GM23338 (cell line): ENCODE measurements at regions not wholly inside any gene's neighbourhood (a gene's known extent, or its start where the extent isn't known, plus 50 kb on each side); places are given as distances from the start of the nearest gene placed in this dataset.

Experiments used
- CREB1 ChIP-seq: fragments of 250-450 bp; sonication (Bioruptor Pico); IDR thresholded peaks from 2 replicates; pipeline ENCODE4 v1.5.0; 2020; ENCODE audit warnings: low read depth, mild to moderate bottlenecking, moderate library complexity
- CTCF ChIP-seq, 2 experiments: fragments of 200-600 bp in 1 of 2; sonication (generic) in 1 of 2; conservative IDR thresholded peaks; 2 replicates each; pipeline versions ENCODE4 v1.5.1 to v1.6.1; 2016 to 2017; ENCODE audit warnings: antibody characterized with exemption in 2 of 2, low read depth in 2 of 2, mild to moderate bottlenecking in 2 of 2, moderate library complexity in 1 of 2
- EZH2 ChIP-seq: fragments of 200-600 bp; sonication (generic); IDR thresholded peaks from one replicate; pipeline ENCODE4 v1.8.0; 2017; ENCODE audit warnings: antibody characterized with exemption, mild to moderate bottlenecking, low read depth; ENCODE audit not compliant: unreplicated experiment
- EZH2phosphoT487 ChIP-seq: fragments of 200-600 bp; sonication (generic); IDR thresholded peaks from one replicate; pipeline ENCODE4 v1.8.1; 2018; ENCODE audit warnings: antibody characterized with exemption; ENCODE audit not compliant: unreplicated experiment
- JUNB ChIP-seq: IDR thresholded peaks from one replicate; pipeline ENCODE4 v1.6.1; 2016; ENCODE audit warnings: antibody characterized with exemption; ENCODE audit not compliant: unreplicated experiment
- POLR2AphosphoS5 ChIP-seq: IDR thresholded peaks from 2 replicates; pipeline ENCODE4 v1.6.1; 2016; ENCODE audit warnings: antibody characterized with exemption, low read depth
- REST ChIP-seq: IDR thresholded peaks from one replicate; pipeline ENCODE4 v1.6.1; 2018; ENCODE audit warnings: antibody characterized with exemption; ENCODE audit not compliant: unreplicated experiment
- STAT1 ChIP-seq: IDR thresholded peaks from one replicate; pipeline ENCODE4 v1.6.1; 2016; ENCODE audit warnings: antibody characterized with exemption; ENCODE audit not compliant: unreplicated experiment
- ZNF331 ChIP-seq: fragments of 250-450 bp; sonication (Bioruptor Pico); IDR thresholded peaks from 2 replicates; pipeline ENCODE4 v1.5.0; 2020; ENCODE audit warnings: low read depth, mild to moderate bottlenecking, moderate library complexity
- TF ChIP-seq, protein P1 (sequence below): fragments of 250-450 bp; sonication (Bioruptor Pico); IDR thresholded peaks from 2 replicates; pipeline ENCODE4 v1.5.0; 2020; ENCODE audit warnings: mild to moderate bottlenecking, moderate library complexity
- TF ChIP-seq, protein P2 (sequence below): IDR thresholded peaks from 2 replicates; pipeline ENCODE4 v1.6.1; 2016; ENCODE audit warnings: antibody characterized with exemption

DNA sequence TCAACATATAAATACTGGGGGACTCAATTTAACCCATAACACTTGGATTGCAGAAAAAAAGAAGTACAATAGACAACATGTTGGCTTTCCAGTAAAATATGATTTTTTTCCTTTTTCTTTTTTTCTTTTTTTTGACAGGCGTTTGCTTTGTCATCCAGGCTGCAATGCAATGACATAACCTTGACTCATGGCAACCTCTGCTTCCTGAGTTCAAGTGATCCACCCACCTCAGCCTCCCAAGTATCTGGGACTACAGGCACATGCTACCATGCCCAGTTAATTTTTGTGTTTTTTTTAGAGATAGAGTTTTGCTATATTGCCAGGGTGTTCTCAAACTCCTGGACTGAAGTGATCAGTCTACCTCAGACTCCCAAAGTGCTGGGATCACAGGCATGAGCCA, 1512.0 kb upstream of the PRMT6 start:
- TF ChIP-seq CTCF (conservative IDR thresholded peaks at IDR 0.05; ENCODE audit: low read depth in 2 of 2) (no peak), EZH2 (no peak), POLR2AphosphoS5 (no peak), REST (no peak), JUNB (no peak), CREB1 (CRISPR knock-in tag) (no peak), STAT1 (no peak), EZH2phosphoT487 (no peak), ZNF331 (CRISPR knock-in tag) (no peak)
- TF ChIP-seq, protein P1, sequence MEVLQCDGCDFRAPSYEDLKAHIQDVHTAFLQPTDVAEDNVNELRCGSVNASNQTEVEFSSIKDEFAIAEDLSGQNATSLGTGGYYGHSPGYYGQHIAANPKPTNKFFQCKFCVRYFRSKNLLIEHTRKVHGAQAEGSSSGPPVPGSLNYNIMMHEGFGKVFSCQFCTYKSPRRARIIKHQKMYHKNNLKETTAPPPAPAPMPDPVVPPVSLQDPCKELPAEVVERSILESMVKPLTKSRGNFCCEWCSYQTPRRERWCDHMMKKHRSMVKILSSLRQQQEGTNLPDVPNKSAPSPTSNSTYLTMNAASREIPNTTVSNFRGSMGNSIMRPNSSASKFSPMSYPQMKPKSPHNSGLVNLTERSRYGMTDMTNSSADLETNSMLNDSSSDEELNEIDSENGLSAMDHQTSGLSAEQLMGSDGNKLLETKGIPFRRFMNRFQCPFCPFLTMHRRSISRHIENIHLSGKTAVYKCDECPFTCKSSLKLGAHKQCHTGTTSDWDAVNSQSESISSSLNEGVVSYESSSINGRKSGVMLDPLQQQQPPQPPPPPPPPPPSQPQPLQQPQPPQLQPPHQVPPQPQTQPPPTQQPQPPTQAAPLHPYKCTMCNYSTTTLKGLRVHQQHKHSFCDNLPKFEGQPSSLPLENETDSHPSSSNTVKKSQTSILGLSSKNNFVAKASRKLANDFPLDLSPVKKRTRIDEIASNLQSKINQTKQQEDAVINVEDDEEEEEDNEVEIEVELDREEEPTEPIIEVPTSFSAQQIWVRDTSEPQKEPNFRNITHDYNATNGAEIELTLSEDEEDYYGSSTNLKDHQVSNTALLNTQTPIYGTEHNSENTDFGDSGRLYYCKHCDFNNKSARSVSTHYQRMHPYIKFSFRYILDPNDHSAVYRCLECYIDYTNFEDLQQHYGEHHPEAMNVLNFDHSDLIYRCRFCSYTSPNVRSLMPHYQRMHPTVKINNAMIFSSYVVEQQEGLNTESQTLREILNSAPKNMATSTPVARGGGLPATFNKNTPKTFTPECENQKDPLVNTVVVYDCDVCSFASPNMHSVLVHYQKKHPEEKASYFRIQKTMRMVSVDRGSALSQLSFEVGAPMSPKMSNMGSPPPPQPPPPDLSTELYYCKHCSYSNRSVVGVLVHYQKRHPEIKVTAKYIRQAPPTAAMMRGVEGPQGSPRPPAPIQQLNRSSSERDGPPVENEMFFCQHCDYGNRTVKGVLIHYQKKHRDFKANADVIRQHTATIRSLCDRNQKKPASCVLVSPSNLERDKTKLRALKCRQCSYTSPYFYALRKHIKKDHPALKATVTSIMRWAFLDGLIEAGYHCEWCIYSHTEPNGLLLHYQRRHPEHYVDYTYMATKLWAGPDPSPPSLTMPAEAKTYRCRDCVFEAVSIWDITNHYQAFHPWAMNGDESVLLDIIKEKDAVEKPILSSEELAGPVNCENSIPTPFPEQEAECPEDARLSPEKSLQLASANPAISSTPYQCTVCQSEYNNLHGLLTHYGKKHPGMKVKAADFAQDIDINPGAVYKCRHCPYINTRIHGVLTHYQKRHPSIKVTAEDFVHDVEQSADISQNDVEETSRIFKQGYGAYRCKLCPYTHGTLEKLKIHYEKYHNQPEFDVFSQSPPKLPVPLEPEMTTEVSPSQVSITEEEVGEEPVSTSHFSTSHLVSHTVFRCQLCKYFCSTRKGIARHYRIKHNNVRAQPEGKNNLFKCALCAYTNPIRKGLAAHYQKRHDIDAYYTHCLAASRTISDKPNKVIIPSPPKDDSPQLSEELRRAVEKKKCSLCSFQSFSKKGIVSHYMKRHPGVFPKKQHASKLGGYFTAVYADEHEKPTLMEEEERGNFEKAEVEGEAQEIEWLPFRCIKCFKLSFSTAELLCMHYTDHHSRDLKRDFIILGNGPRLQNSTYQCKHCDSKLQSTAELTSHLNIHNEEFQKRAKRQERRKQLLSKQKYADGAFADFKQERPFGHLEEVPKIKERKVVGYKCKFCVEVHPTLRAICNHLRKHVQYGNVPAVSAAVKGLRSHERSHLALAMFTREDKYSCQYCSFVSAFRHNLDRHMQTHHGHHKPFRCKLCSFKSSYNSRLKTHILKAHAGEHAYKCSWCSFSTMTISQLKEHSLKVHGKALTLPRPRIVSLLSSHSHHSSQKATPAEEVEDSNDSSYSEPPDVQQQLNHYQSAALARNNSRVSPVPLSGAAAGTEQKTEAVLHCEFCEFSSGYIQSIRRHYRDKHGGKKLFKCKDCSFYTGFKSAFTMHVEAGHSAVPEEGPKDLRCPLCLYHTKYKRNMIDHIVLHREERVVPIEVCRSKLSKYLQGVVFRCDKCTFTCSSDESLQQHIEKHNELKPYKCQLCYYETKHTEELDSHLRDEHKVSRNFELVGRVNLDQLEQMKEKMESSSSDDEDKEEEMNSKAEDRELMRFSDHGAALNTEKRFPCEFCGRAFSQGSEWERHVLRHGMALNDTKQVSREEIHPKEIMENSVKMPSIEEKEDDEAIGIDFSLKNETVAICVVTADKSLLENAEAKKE (CRISPR knock-in tag), result no peak
- TF ChIP-seq, protein P2, sequence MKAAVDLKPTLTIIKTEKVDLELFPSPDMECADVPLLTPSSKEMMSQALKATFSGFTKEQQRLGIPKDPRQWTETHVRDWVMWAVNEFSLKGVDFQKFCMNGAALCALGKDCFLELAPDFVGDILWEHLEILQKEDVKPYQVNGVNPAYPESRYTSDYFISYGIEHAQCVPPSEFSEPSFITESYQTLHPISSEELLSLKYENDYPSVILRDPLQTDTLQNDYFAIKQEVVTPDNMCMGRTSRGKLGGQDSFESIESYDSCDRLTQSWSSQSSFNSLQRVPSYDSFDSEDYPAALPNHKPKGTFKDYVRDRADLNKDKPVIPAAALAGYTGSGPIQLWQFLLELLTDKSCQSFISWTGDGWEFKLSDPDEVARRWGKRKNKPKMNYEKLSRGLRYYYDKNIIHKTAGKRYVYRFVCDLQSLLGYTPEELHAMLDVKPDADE, result no peak
